ENCODE measurements at regions not wholly inside any gene's neighbourhood (a gene's known extent, or its start where the extent isn't known, plus 50 kb on each side); places are given as distances from the start of the nearest gene placed in this dataset.

GRCh38 chr6:93105017-93105416, 314.3 kb downstream of the EPHA7 start:
- no peak for TF ChIP-seq ZBTB33 (IDR thresholded peaks at IDR 0.05)
- no peak for TF ChIP-seq EGR1 (IDR thresholded peaks at IDR 0.05; ENCODE audit: low read depth in 2 of 2)
- TF ChIP-seq CTCF (IDR thresholded peaks at IDR 0.05; ENCODE audit: low read depth, low read length, missing input control) = no peak
- no peak for TF ChIP-seq NR2F2 (IDR thresholded peaks at IDR 0.05)

All from liver (tissue), 3 donors.